ENCODE measurements at regions not wholly inside any gene's neighbourhood (a gene's known extent, or its start where the extent isn't known, plus 50 kb on each side); places are given as distances from the start of the nearest gene placed in this dataset.
"Not testable (repeated sequence)": the region's sequence is repeated elsewhere in the genome, so short reads cannot be mapped to it uniquely, and the experiment has no call there.

GRCh38 chr3:125684199-125684598, 88.9 kb upstream of the OSBPL11 start:
- no peaks in the 10 kb centered on the region for H3K36me3 ChIP-seq
- H3K27me3 ChIP-seq = no peaks in the 10 kb centered on the region
- no peaks in the 10 kb centered on the region for H3K9me3 ChIP-seq
- H3K4me3 ChIP-seq (ENCODE audit: low read depth in 1 of 2, low read length in 1 of 2) = no peak overlapping the region
- no peak overlapping the region for H3K27ac ChIP-seq
- TF ChIP-seq CTCF (IDR thresholded peaks at IDR 0.05) = no peak
- H3K4me1 ChIP-seq (ENCODE audit: control insufficient read depth in 1 of 2, insufficient read depth in 1 of 2, low read depth in 1 of 2, low read length in 1 of 2) = peaks cover 9 to 14% of the 10 kb centered on the region in 2 experiments

- not testable (repeated sequence) for H3K4me3 ChIP-seq (ENCODE audit: low read depth in 1 of 2, low read length in 1 of 2); H3K27me3 ChIP-seq; H3K9me3 ChIP-seq; H3K36me3 ChIP-seq; H3K27ac ChIP-seq
- peaks cover 9 to 14% of the 10 kb centered on the region in 2 experiments for H3K4me1 ChIP-seq (ENCODE audit: control insufficient read depth in 1 of 2, insufficient read depth in 1 of 2, low read depth in 1 of 2, low read length in 1 of 2)
These were observed 90.4 kb upstream of the OSBPL11 start for GRCh38 chr3:125685741-125686140.

- H3K36me3 ChIP-seq = no peaks in the 10 kb centered on the region
- H3K27ac ChIP-seq = no peak overlapping the region
- H3K4me1 ChIP-seq (ENCODE audit: control insufficient read depth in 1 of 2, insufficient read depth in 1 of 2, low read depth in 1 of 2, low read length in 1 of 2) = no peaks in the 10 kb centered on the region
- H3K4me3 ChIP-seq (ENCODE audit: low read depth in 1 of 2, low read length in 1 of 2) = no peak overlapping the region
- H3K27me3 ChIP-seq = no peaks in the 10 kb centered on the region
- no peak for TF ChIP-seq CTCF (IDR thresholded peaks at IDR 0.05)
- no peaks in the 10 kb centered on the region for H3K9me3 ChIP-seq
These were observed 97.1 kb upstream of the OSBPL11 start for GRCh38 chr3:125692361-125692760.

- Histone ChIP-seq H3K36me3 (no peaks in the 10 kb centered on the region), H3K4me3 (ENCODE audit: low read depth in 1 of 2, low read length in 1 of 2) (no peak overlapping the region), H3K27me3 (no peaks in the 10 kb centered on the region), H3K4me1 (ENCODE audit: control insufficient read depth in 1 of 2, insufficient read depth in 1 of 2, low read depth in 1 of 2, low read length in 1 of 2) (no peaks in the 10 kb centered on the region), H3K27ac (no peak overlapping the region), H3K9me3 (no peaks in the 10 kb centered on the region)
- TF ChIP-seq CTCF (IDR thresholded peaks at IDR 0.05) = no peak
These were observed 98.6 kb upstream of the OSBPL11 start for GRCh38 chr3:125693887-125694286.

GRCh38 chr3:125694761-125695294, 99.5 kb upstream of the OSBPL11 start:
- Histone ChIP-seq H3K4me1 (ENCODE audit: control insufficient read depth in 1 of 2, insufficient read depth in 1 of 2, low read depth in 1 of 2, low read length in 1 of 2) (no peaks in the 10 kb centered on the region), H3K27ac (no peak overlapping the region), H3K4me3 (ENCODE audit: low read depth in 1 of 2, low read length in 1 of 2) (no peak overlapping the region), H3K27me3 (no peaks in the 10 kb centered on the region), H3K36me3 (no peaks in the 10 kb centered on the region), H3K9me3 (no peaks in the 10 kb centered on the region)
- TF ChIP-seq CTCF (IDR thresholded peaks at IDR 0.05) = no peak

- no peaks in the 10 kb centered on the region for H3K27me3 ChIP-seq
- H3K4me1 ChIP-seq (ENCODE audit: control insufficient read depth in 1 of 2, insufficient read depth in 1 of 2, low read depth in 1 of 2, low read length in 1 of 2) = no peaks in the 10 kb centered on the region
- no peak overlapping the region for H3K4me3 ChIP-seq (ENCODE audit: low read depth in 1 of 2, low read length in 1 of 2)
- no peaks in the 10 kb centered on the region for H3K9me3 ChIP-seq
- no peaks in the 10 kb centered on the region for H3K36me3 ChIP-seq
- H3K27ac ChIP-seq = no peak overlapping the region
- TF ChIP-seq CTCF (IDR thresholded peaks at IDR 0.05) = no peak
These were observed 100.4 kb upstream of the OSBPL11 start for GRCh38 chr3:125695688-125696087.

- H3K36me3 ChIP-seq; H3K4me1 ChIP-seq (ENCODE audit: control insufficient read depth in 1 of 2, insufficient read depth in 1 of 2, low read depth in 1 of 2, low read length in 1 of 2); H3K27ac ChIP-seq; H3K27me3 ChIP-seq; H3K4me3 ChIP-seq (ENCODE audit: low read depth in 1 of 2, low read length in 1 of 2); H3K9me3 ChIP-seq: not testable (repeated sequence)
These were observed 101.8 kb upstream of the OSBPL11 start for GRCh38 chr3:125697126-125697525.

- not testable (repeated sequence) for H3K4me1 ChIP-seq (ENCODE audit: control insufficient read depth in 1 of 2, insufficient read depth in 1 of 2, low read depth in 1 of 2, low read length in 1 of 2); H3K27ac ChIP-seq; H3K4me3 ChIP-seq (ENCODE audit: low read depth in 1 of 2, low read length in 1 of 2); H3K9me3 ChIP-seq; H3K36me3 ChIP-seq; H3K27me3 ChIP-seq
These were observed 102.8 kb upstream of the OSBPL11 start for GRCh38 chr3:125697979-125698640.
